GM12891 (cell line): ENCODE measurements at regions not wholly inside any gene's neighbourhood (a gene's known extent, or its start where the extent isn't known, plus 50 kb on each side); places are given as distances from the start of the nearest gene placed in this dataset.

ENCODE experiments used
- DNase-seq: peaks from one replicate; pipeline ENCODE4 v3.0.0; 2011; ENCODE audit warnings: low spot score; ENCODE audit not compliant: insufficient read length
- FAIRE-seq: peaks from 2 replicates; lab custom pipeline; 2011; peaks lifted over from hg19 to GRCh38; lab: Jason Lieb, UNC
- PAX5 ChIP-seq: IDR thresholded peaks from 2 replicates; pipeline ENCODE4 v1.6.1; 2011; ENCODE audit warnings: low read length, moderate library complexity, mild to moderate bottlenecking; ENCODE audit not compliant: insufficient read depth, severe bottlenecking
- POLR2A ChIP-seq: IDR thresholded peaks from 2 replicates; pipeline ENCODE4 v1.6.1; 2011; ENCODE audit warnings: low read depth, low read length, control low read depth
- POLR2AphosphoS5 ChIP-seq: IDR thresholded peaks from 2 replicates; pipeline ENCODE4 v1.6.1; 2011; ENCODE audit warnings: low read depth, low read length, control low read depth
- POU2F2 ChIP-seq: IDR thresholded peaks from 2 replicates; pipeline ENCODE4 v1.6.1; 2011; ENCODE audit warnings: low read depth, mild to moderate bottlenecking, control low read depth, low read length, moderate library complexity
- SPI1 ChIP-seq: IDR thresholded peaks from 2 replicates; pipeline ENCODE4 v1.6.1; 2011; ENCODE audit warnings: low read depth, low read length, control low read depth
- TAF1 ChIP-seq: IDR thresholded peaks from 2 replicates; pipeline ENCODE4 v1.6.1; 2011; ENCODE audit warnings: low read depth, low read length, control low read depth

DNA sequence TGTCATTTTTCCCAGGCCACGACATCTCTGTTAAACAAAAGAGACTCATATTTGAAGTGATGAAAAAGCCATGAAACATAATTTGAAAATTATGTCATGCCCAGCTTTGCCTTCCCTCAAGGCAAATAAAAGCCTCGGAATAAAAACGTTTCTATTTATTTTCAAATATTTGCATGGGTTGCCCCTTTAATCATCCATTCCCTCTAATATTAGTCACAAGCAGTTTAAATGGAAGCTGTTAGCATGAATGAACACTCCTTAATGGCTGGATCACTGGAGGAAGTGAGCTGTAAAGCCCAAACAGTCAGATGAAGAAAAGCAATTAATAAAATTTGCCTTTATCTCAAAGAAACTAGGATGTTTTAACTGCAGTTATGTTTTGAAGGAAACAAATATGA, 69.3 kb upstream of the STMND1 start:
- no peak for DNase-seq
- TF ChIP-seq SPI1 (no peak), PAX5 (no peak), POU2F2 (no peak), POLR2A (no peak), POLR2AphosphoS5 (no peak), TAF1 (no peak)
- FAIRE-seq = no peak

GRCh38 chr6:17031961-17032360, 69.9 kb upstream of the STMND1 start:
- no peak for FAIRE-seq
- DNase-seq = no peak
- TF ChIP-seq PAX5 (no peak), POLR2A (no peak), POU2F2 (no peak), TAF1 (no peak), POLR2AphosphoS5 (no peak), SPI1 (no peak)

- DNase-seq (no peak), FAIRE-seq (no peak)
- no peak for TF ChIP-seq POLR2AphosphoS5
These were observed 74.4 kb upstream of the STMND1 start for GRCh38 chr6:17027441-17027840.

GRCh38 chr6:17022604-17023003, 79.2 kb upstream of the STMND1 start:
- peak; percentile 91 for TF ChIP-seq SPI1
- TF ChIP-seq POU2F2 = no peak
- FAIRE-seq (no peak), DNase-seq (peak; percentile 16)

DNA sequence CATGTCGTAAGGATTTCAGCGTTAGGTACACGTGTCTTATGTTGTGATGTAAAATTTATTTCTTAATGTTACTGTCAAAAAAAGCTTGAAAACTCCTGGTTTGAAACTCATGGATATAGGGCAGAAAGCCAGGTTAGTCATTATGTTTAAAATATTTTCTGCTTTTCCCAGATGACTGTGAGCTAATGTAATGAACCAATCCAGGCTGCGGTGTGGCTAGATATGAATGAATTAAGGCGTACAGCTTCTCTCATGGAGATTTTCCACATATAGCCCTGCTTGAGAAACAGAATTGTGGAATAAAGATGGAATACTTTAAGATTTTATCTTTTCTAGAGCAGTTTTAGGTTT, 80.3 kb upstream of the STMND1 start:
- no peak for TF ChIP-seq PAX5
- no peak for TF ChIP-seq POU2F2
- TF ChIP-seq POLR2A = no peak
- no peak for TF ChIP-seq TAF1
- TF ChIP-seq POLR2AphosphoS5 = no peak
- no peak for TF ChIP-seq SPI1
- FAIRE-seq = no peak
- no peak for DNase-seq

DNA sequence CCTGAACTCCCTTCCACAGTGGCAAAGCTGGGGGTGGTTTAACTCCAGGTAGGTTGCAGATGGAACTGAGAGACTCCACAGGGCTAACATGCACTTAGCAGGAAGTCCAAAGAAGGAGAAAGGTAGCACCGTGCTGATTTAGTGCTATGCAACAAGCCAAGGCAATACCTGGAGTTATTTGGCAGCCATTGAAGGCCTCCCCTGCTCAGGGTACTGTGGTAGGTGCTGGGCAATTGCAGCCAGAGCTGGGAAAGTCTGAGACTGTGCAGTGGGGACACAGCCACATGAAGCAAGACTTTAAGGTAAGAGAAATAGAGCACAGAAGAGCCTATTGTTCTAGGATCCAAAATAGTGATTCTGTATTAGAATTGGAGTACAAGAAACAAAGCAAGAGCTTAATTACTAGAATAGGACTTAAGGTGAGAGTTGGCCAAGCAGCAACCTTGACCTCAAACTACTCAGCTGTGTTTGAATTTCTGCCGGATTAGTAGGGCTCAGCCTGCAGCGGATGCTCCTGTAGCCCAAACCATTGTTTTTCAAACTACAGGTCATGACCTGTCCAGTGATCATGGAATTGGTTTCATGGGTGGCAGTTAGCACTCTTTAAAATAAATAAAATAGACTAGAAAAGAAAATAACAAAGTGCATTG, 80.8 kb upstream of the STMND1 start:
- TF ChIP-seq TAF1 (no peak), SPI1 (no peak), POLR2A (no peak), POU2F2 (no peak), PAX5 (no peak), POLR2AphosphoS5 (no peak)
- DNase-seq = no peak
- FAIRE-seq = no peak

GRCh38 chr6:17018425-17018824, 83.4 kb upstream of the STMND1 start:
- TF ChIP-seq POU2F2 (no peak), SPI1 (no peak), TAF1 (no peak)
- DNase-seq = no peak
- no peak for FAIRE-seq

DNA sequence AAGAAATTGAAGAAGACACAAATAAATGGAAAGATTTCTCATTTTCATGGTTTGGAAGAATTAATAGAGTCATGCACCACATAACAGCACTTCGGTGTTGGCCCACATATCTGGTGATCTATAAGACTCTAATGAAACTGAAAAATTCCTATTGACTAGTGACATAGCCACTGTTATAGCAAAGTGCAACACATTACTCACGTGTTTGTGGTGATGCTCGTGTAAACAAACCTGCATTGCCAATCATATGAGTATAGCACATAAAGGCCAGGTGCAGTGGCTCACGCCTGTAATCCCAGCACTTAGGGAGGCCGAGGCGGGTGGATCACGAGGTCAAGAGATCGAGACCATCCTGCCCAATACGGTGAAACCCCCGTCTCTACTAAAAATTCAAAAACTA, 84.4 kb upstream of the STMND1 start:
- TF ChIP-seq POU2F2 (no peak), POLR2AphosphoS5 (no peak), SPI1 (no peak), POLR2A (no peak), PAX5 (no peak), TAF1 (no peak)
- DNase-seq = no peak
- no peak for FAIRE-seq

DNA sequence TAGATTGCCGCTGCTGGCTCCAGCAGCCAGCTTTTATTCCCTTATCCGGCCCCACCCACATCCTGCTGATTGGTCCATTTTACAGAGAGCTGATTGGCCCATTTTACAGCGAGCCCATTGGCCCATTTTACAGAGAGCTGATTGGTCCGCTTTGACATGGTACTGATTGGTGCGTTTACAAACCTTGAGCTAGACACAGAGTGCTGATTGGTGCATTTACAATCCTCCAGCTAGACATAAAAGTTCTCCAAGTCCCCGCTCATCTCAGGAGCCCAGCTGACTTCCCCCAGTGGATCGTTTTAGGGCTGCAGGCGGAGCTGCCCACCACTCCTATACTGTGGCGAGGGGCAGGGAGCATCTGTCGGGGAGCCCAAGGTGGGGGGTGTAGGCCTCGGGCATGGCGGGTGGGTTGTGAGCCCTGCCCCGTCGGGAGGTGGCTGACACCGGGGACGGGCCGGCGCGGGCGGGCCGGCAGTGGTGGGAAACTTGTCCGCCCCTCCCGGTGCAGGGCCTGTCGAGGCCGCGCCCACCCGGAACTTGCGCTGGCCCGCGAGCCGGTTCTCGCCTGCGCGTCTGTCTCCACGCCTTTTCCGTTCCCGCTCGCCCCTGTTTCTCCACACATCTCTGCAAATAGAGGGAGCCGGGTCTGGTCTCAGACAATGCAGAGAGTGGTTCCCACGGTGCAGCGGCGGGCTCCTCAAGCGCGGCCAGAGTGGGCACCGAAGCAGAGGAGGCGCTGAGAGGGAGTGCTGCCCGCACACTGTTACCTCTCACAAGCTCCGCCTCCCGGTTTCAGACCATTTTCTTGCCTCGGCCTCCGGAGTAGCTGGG, 86.1 kb upstream of the STMND1 start:
- no peak for FAIRE-seq
- no peak for DNase-seq
- no peak for TF ChIP-seq POLR2AphosphoS5
- TF ChIP-seq PAX5 = no peak
- no peak for TF ChIP-seq POU2F2
- TF ChIP-seq TAF1 = no peak
- TF ChIP-seq SPI1 = no peak
- no peak for TF ChIP-seq POLR2A

GRCh38 chr6:17015144-17015543, 86.7 kb upstream of the STMND1 start:
- FAIRE-seq = no peak
- no peak for TF ChIP-seq PAX5
- no peak for TF ChIP-seq POU2F2
- TF ChIP-seq POLR2AphosphoS5 = no peak
- TF ChIP-seq SPI1 = no peak
- no peak for TF ChIP-seq TAF1
- TF ChIP-seq POLR2A = no peak
- DNase-seq = peak; percentile 28

DNA sequence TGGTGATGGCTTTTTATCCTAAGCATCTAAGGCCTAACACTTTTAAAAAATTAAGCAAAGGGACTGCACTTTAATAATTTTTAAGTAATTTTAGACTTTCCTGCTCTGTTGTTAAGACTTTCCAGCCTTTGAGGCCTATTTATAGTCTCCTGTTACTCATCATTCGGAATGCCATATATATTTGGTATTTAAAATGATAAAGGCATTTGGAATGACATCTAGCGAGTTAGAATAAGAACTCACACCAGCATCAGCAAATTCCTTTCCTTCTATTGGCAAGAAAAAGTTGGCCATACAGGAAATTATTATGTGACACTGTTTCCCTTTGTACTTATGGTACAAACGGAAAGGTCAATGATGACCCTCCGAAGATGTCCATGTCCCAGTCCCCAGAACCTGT, 88.1 kb upstream of the STMND1 start:
- no peak for FAIRE-seq
- TF ChIP-seq POU2F2 = no peak
- no peak for TF ChIP-seq POLR2A
- no peak for TF ChIP-seq TAF1
- TF ChIP-seq PAX5 = no peak
- TF ChIP-seq SPI1 = no peak
- no peak for TF ChIP-seq POLR2AphosphoS5
- DNase-seq = no peak
